Neural progenitor cell (in vitro differentiated cells): ENCODE measurements at regions not wholly inside any gene's neighbourhood (a gene's known extent, or its start where the extent isn't known, plus 50 kb on each side); places are given as distances from the start of the nearest gene placed in this dataset.
A peak's percentile ranks its signal among the peaks of the same experiment; 100 is the strongest.
"Not testable (repeated sequence)": the region's sequence is repeated elsewhere in the genome, so short reads cannot be mapped to it uniquely, and the experiment has no call there.

Experiments
- DNase-seq: peaks from one replicate; pipeline ENCODE4 v3.0.0-alpha.2; 2016; ENCODE audit warnings: low spot score
- H2AFZ ChIP-seq: fragments of 200-600 bp; sonication (generic); replicated peaks from 2 replicates; pipeline ENCODE4 v1.6.1; 2016; ENCODE audit warnings: antibody characterized with exemption
- H3F3A ChIP-seq: fragments of 200-600 bp; sonication (generic); 2 replicates; pipeline ENCODE4 v1.6.1; 2016; ENCODE audit warnings: antibody characterized with exemption, low read depth
- H3K27ac ChIP-seq: fragments of 200-600 bp; sonication (generic); 2 replicates; pipeline ENCODE4 v1.5.1; 2016; ENCODE audit warnings: mild to moderate bottlenecking
- H3K27me3 ChIP-seq: fragments of 200-600 bp; sonication (generic); 2 replicates; pipeline ENCODE4 v1.6.1; 2016; ENCODE audit warnings: mild to moderate bottlenecking, moderate library complexity
- H3K36me3 ChIP-seq: fragments of 200-600 bp; sonication (generic); 2 replicates; pipeline ENCODE4 v1.5.1; 2016
- H3K4me1 ChIP-seq: fragments of 200-600 bp; sonication (generic); 2 replicates; pipeline ENCODE4 v1.6.1; 2016; ENCODE audit warnings: mixed run types
- H3K4me2 ChIP-seq: fragments of 200-600 bp; sonication (generic); 2 replicates; pipeline ENCODE4 v1.6.1; 2016
- H3K4me3 ChIP-seq: fragments of 200-600 bp; sonication (generic); 2 replicates; pipeline ENCODE4 v1.5.1; 2016
- H3K79me2 ChIP-seq: fragments of 200-600 bp; sonication (generic); 2 replicates; pipeline ENCODE4 v1.6.1; 2016; ENCODE audit warnings: low read depth
- H3K9ac ChIP-seq: fragments of 200-600 bp; sonication (generic); 2 replicates; pipeline ENCODE4 v1.6.1; 2016
- H3K9me3 ChIP-seq: fragments of 200-600 bp; sonication (generic); 2 replicates; pipeline ENCODE4 v1.5.1; 2016; ENCODE audit warnings: low read depth
- H4K20me1 ChIP-seq: fragments of 200-600 bp; sonication (generic); 2 replicates; pipeline ENCODE4 v1.6.1; 2016; ENCODE audit warnings: low read depth
- H3K27ac Mint-ChIP-seq: 3 replicates; pipeline ENCODE4 v1.8.0; 2021; ENCODE audit warnings: mixed read lengths
- H3K27me3 Mint-ChIP-seq: 2 replicates; pipeline ENCODE4 v1.8.0; 2022; ENCODE audit warnings: low read depth, mild to moderate bottlenecking, inconsistent platforms, moderate library complexity, mixed read lengths; ENCODE audit not compliant: insufficient read depth
- H3K36me3 Mint-ChIP-seq: 3 replicates; pipeline ENCODE4 v1.8.0; 2021; ENCODE audit warnings: mixed read lengths
- H3K4me1 Mint-ChIP-seq: 3 replicates; pipeline ENCODE4 v1.8.0; 2021; ENCODE audit warnings: mixed read lengths
- H3K4me3 Mint-ChIP-seq: 3 replicates; pipeline ENCODE4 v1.8.0; 2021; ENCODE audit warnings: mild to moderate bottlenecking, moderate library complexity, mixed read lengths
- H3K9me3 Mint-ChIP-seq: 3 replicates; pipeline ENCODE4 v1.8.0; 2020; ENCODE audit warnings: mixed read lengths
- EZH2 ChIP-seq: fragments of 200-600 bp; sonication (generic); IDR thresholded peaks from 2 replicates; pipeline ENCODE4 v1.6.1; 2017; ENCODE audit warnings: antibody characterized with exemption, mild to moderate bottlenecking, moderate library complexity
- EZH2phosphoT487 ChIP-seq: fragments of 200-600 bp; sonication (generic); IDR thresholded peaks from 2 replicates; pipeline ENCODE4 v1.6.1; 2017; ENCODE audit warnings: antibody characterized with exemption
- TF ChIP-seq, protein P1 (sequence below): fragments of 200-600 bp; sonication (generic); IDR thresholded peaks from 2 replicates; pipeline ENCODE4 v1.5.1; 2017; ENCODE audit warnings: antibody characterized with exemption, mild to moderate bottlenecking

DNA sequence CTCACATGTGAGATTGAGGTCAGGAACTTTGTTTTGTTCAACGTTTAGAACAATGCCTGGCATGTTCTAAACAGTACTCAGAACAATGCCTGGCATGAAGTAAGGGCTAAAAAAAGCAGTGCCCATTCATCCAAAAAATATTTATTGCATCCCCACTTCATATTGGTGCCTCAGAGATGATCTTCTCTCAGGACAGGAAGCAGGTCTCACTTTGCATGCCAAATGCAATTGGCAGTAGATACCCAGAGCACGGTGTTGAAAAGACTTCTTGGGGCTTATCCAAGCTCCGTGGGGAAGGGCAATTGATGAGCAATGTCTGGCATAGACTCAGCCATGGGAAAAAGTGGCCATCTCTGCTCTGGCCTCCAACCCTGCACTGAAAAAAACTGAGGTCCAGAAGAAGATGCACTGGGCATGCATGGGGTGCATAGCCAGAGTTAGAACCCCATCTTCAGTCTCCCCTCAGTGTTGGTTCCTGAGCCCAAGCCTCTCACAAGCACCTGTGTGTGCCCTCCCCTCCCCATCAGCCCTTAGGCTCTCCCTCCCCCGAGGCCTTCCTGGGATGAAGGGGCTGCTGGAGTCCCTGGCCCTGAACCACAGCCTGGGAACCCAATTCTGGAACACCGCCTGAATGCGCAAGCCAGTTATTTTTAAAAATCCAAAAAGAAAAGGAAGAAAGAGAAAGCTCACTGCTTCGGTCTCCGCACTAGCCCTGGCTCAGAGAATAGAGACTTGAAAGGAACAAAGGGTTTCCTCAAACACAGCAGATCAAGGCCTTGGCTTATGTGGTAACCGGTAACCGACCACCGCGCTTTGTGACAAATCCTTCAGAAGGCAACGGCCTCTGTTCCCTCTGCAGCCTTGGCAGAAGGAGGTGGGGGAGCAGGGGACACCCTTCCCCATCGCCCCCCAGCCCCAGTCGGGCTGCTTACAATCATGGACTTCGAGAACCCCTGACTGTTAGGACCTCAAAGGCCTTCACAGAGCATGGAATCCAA lies 78.5 kb upstream of the SIRPA start:
- Histone ChIP-seq H3K27ac (no peak overlapping the region), H3K9ac (no peak overlapping the region), H3K9me3 (no peaks in the 10 kb centered on the region), H4K20me1 (no peaks in the 10 kb centered on the region), H2AFZ (peak overlapping the region; percentile 42), H3K79me2 (no peaks in the 10 kb centered on the region), H3K4me1 (peaks cover 39% of the 10 kb centered on the region), H3K36me3 (no peaks in the 10 kb centered on the region), H3K4me3 (no peak overlapping the region), H3K27me3 (no peaks in the 10 kb centered on the region), H3F3A (peaks cover 11% of the 10 kb centered on the region), H3K4me2 (peak overlapping the region; percentile 21)
- Mint-ChIP-seq H3K36me3 (no peaks in the 10 kb centered on the region), H3K4me3 (no peak overlapping the region), H3K27me3 (peaks cover 6% of the 10 kb centered on the region), H3K4me1 (peaks cover 50% of the 10 kb centered on the region), H3K9me3 (peaks cover 6% of the 10 kb centered on the region), H3K27ac (peak overlapping the region; percentile 38)
- TF ChIP-seq EZH2phosphoT487 = no peak
- TF ChIP-seq EZH2 = no peak
- TF ChIP-seq, protein P1, sequence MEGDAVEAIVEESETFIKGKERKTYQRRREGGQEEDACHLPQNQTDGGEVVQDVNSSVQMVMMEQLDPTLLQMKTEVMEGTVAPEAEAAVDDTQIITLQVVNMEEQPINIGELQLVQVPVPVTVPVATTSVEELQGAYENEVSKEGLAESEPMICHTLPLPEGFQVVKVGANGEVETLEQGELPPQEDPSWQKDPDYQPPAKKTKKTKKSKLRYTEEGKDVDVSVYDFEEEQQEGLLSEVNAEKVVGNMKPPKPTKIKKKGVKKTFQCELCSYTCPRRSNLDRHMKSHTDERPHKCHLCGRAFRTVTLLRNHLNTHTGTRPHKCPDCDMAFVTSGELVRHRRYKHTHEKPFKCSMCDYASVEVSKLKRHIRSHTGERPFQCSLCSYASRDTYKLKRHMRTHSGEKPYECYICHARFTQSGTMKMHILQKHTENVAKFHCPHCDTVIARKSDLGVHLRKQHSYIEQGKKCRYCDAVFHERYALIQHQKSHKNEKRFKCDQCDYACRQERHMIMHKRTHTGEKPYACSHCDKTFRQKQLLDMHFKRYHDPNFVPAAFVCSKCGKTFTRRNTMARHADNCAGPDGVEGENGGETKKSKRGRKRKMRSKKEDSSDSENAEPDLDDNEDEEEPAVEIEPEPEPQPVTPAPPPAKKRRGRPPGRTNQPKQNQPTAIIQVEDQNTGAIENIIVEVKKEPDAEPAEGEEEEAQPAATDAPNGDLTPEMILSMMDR = no peak
- DNase-seq = peak; percentile 51

DNA sequence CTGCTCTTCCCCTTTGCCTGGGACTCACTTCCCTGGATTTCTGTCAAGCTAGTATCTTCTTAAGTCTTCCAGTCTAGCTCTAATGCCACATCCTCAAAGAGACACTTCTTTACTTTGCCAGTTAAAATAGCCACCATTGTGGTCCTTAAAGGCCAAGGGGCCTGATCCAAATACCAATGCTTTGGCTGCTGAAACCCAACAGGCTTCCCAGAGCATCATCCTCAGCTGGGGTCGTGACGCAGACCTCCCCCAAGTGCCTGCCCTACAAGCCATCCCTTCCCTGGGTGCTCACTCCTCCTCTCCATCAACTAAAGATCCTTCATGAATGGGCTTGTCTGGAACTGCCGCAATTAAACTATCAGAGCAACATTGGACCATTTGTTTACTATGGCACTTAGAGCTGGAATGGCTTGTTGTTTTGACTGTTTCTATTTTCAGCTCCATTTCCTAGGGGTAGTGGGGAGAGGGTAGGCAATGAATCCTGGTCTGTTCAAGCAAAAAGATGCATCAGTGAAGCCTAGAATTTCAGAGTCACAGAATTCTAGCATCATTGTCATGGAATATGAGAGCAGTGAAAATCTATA lies 79.6 kb upstream of the SIRPA start:
- Histone ChIP-seq H3K79me2 (no peaks in the 10 kb centered on the region), H3K4me3 (no peak overlapping the region), H2AFZ (no peak overlapping the region), H4K20me1 (no peaks in the 10 kb centered on the region), H3K4me2 (no peak overlapping the region), H3K27me3 (no peaks in the 10 kb centered on the region), H3K9ac (no peak overlapping the region), H3K36me3 (no peaks in the 10 kb centered on the region), H3F3A (peaks cover 11% of the 10 kb centered on the region), H3K4me1 (peaks cover 49% of the 10 kb centered on the region), H3K27ac (no peak overlapping the region), H3K9me3 (no peaks in the 10 kb centered on the region)
- TF ChIP-seq EZH2phosphoT487 = no peak
- TF ChIP-seq, protein P1 = no peak
- TF ChIP-seq EZH2 = no peak
- H3K36me3 Mint-ChIP-seq = no peaks in the 10 kb centered on the region
- no peak overlapping the region for H3K4me3 Mint-ChIP-seq
- no peaks in the 10 kb centered on the region for H3K9me3 Mint-ChIP-seq
- DNase-seq = no peak
- no peak overlapping the region for H3K27ac Mint-ChIP-seq
- H3K27me3 Mint-ChIP-seq = peaks cover 6% of the 10 kb centered on the region
- H3K4me1 Mint-ChIP-seq = peaks cover 61% of the 10 kb centered on the region

DNA sequence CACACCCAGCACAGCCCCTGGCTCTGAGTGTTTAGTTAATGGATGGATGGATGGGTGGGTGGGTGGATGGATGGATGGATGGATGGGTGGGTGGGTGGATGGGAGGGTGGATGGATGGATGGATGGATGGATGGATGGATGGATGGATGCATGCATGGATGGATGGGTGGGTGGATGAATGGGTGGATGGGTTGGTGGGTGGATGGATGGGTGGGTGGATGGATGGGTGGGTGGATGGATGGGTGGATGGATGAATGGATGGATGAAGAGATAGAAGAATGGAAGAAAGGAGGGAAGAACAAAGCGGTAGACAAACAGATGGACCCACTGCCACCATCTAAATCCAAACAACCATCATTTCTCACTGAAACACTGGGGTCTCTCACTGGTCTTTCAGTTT lies 80.3 kb upstream of the SIRPA start:
- not testable (repeated sequence) for H4K20me1 ChIP-seq, H3K9me3 Mint-ChIP-seq, DNase-seq, H3K4me3 ChIP-seq, H3K4me3 Mint-ChIP-seq, H3K27ac Mint-ChIP-seq, H3K9ac ChIP-seq, H2AFZ ChIP-seq, H3K27me3 Mint-ChIP-seq, H3K36me3 ChIP-seq, H3K4me2 ChIP-seq, H3K36me3 Mint-ChIP-seq, H3K27ac ChIP-seq, H3K9me3 ChIP-seq, H3K79me2 ChIP-seq, H3K27me3 ChIP-seq
- Histone ChIP-seq H3F3A (peaks cover 11% of the 10 kb centered on the region), H3K4me1 (peaks cover 51% of the 10 kb centered on the region)
- H3K4me1 Mint-ChIP-seq = peaks cover 65% of the 10 kb centered on the region
